Neutrophil (primary cell): ENCODE measurements at regions not wholly inside any gene's neighbourhood (a gene's known extent, or its start where the extent isn't known, plus 50 kb on each side); places are given as distances from the start of the nearest gene placed in this dataset.

Experiments used
- H3K27ac ChIP-seq: fragments of 200-600 bp; sonication (generic); 2 replicates; pipeline ENCODE4 v1.5.1; 2016; ENCODE audit warnings: mild to moderate bottlenecking, moderate library complexity
- H3K27me3 ChIP-seq: fragments of 200-600 bp; sonication (generic); 2 replicates; pipeline ENCODE4 v1.6.0; 2016; ENCODE audit warnings: mild to moderate bottlenecking
- H3K36me3 ChIP-seq: fragments of 200-600 bp; sonication (generic); 2 replicates; pipeline ENCODE4 v1.5.1; 2017
- H3K4me1 ChIP-seq, 2 experiments: fragments of 200-600 bp in 1 of 2; sonication (generic) in 1 of 2; 1 replicate in 1 of 2; 2 replicates in 1 of 2; pipeline versions ENCODE4 v1.5.1 to v1.6.1; 2013 to 2016; ENCODE audit warnings: low read depth in 1 of 2, low read length in 1 of 2, mild to moderate bottlenecking in 1 of 2, moderate library complexity in 1 of 2; ENCODE audit not compliant: control insufficient read depth in 1 of 2, insufficient read depth in 1 of 2
- H3K4me3 ChIP-seq, 2 experiments: fragments of 200-600 bp in 1 of 2; sonication (generic) in 1 of 2; 1 replicate in 1 of 2; 2 replicates in 1 of 2; pipeline ENCODE4 v1.5.1; 2013 to 2016; ENCODE audit warnings: low read depth in 1 of 2, low read length in 1 of 2, mild to moderate bottlenecking in 1 of 2, moderate library complexity in 1 of 2
- H3K9me3 ChIP-seq: fragments of 200-600 bp; sonication (generic); 2 replicates; pipeline ENCODE4 v1.5.1; 2016
- TF ChIP-seq, protein P1 (sequence below): fragments of 200-600 bp; sonication (generic); IDR thresholded peaks from 2 replicates; pipeline ENCODE4 v1.5.1; 2016; ENCODE audit warnings: antibody characterized with exemption

DNA sequence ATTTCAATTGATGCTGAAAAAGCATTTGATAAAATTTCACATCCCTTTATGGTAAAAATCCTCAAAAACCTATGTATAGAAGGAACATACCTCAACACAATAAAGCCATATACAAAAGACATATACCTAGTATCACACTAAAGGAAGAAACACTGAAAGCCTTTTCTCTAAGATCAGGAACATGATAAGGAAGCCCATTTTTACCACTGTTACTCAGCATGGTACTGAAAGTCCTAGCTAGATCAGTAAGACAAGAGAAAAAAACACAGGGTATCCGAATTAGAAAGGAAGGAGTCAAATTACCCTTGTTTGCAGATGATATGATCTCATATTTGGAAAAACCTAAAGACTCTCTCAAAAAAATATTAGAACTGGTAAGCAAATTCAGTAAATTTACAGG lies 350.2 kb upstream of the PDE4D start:
- H3K27me3 ChIP-seq = no peaks in the 10 kb centered on the region
- H3K4me3 ChIP-seq = no peak overlapping the region
- H3K4me1 ChIP-seq = peaks cover 25 to 41% of the 10 kb centered on the region in 2 experiments
- no peaks in the 10 kb centered on the region for H3K36me3 ChIP-seq
- no peaks in the 10 kb centered on the region for H3K9me3 ChIP-seq
- no peak overlapping the region for H3K27ac ChIP-seq
- TF ChIP-seq, protein P1, sequence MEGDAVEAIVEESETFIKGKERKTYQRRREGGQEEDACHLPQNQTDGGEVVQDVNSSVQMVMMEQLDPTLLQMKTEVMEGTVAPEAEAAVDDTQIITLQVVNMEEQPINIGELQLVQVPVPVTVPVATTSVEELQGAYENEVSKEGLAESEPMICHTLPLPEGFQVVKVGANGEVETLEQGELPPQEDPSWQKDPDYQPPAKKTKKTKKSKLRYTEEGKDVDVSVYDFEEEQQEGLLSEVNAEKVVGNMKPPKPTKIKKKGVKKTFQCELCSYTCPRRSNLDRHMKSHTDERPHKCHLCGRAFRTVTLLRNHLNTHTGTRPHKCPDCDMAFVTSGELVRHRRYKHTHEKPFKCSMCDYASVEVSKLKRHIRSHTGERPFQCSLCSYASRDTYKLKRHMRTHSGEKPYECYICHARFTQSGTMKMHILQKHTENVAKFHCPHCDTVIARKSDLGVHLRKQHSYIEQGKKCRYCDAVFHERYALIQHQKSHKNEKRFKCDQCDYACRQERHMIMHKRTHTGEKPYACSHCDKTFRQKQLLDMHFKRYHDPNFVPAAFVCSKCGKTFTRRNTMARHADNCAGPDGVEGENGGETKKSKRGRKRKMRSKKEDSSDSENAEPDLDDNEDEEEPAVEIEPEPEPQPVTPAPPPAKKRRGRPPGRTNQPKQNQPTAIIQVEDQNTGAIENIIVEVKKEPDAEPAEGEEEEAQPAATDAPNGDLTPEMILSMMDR = no peak

DNA sequence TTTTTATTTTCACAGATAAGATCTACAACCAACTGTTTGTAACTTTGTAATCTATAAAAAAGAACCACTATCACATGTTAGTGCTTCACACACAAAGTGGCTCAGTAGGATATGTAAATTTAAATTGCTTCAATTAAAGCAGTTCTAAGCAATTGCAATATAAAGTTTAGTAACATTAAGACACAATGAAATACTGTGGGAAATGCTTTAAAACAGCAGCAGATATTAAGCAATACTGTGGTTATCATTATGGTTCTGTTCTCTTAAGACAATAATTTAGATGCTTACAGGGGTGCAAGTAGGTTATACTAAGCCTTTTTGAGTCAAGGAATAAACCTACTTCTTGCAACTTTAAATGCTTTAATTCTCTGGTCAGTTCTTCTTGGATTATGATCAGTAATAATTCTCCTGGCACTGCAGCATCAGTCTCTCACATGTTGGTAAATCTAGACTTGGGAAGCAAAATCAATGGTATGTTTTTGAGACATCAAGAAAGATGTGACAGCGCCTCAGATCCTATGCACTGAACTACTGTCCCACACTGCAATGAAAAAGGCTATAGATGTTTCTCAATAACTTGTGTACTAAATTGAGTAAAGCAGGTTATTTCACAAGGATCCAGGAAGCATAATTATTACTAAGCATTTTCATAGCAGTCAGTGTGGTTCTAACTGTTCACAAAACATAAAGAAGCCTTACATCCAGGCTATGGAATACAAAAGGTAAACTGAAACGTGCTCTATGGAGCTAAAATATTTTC lies 338.7 kb upstream of the PDE4D start:
- no peaks in the 10 kb centered on the region for H3K9me3 ChIP-seq
- peaks cover 52 to 66% of the 10 kb centered on the region in 2 experiments for H3K4me1 ChIP-seq
- H3K27me3 ChIP-seq = no peaks in the 10 kb centered on the region
- peak overlapping the region; percentile 28 to 48 for H3K4me3 ChIP-seq
- H3K27ac ChIP-seq = peak overlapping the region; percentile 82
- H3K36me3 ChIP-seq = no peaks in the 10 kb centered on the region
- TF ChIP-seq, protein P1 = no peak

DNA sequence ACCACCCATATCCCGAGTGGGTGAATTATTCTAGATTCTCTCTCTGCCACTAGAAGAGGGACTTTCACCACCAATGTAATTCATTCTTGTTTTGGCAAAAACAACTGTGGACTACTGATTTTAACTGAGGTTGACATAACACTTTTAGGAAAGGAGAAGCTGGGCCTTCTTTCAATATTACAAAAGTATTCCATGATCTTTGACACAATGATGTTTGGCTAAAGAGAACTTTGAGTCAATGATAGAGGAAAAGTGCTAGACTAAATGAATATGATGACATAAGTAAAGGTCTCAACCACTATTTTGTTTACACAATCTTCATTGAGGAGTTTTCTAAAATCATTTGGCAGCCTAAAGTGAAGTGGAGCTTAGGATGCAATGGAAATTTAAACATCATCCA lies 336.9 kb upstream of the PDE4D start:
- TF ChIP-seq, protein P1 = no peak
- Histone ChIP-seq H3K9me3 (no peaks in the 10 kb centered on the region), H3K4me3 (peak overlapping the region in 1 of 2 experiments; percentile 1), H3K27me3 (no peaks in the 10 kb centered on the region), H3K36me3 (no peaks in the 10 kb centered on the region), H3K4me1 (peaks cover 52 to 66% of the 10 kb centered on the region in 2 experiments), H3K27ac (peak overlapping the region; percentile 82)

DNA sequence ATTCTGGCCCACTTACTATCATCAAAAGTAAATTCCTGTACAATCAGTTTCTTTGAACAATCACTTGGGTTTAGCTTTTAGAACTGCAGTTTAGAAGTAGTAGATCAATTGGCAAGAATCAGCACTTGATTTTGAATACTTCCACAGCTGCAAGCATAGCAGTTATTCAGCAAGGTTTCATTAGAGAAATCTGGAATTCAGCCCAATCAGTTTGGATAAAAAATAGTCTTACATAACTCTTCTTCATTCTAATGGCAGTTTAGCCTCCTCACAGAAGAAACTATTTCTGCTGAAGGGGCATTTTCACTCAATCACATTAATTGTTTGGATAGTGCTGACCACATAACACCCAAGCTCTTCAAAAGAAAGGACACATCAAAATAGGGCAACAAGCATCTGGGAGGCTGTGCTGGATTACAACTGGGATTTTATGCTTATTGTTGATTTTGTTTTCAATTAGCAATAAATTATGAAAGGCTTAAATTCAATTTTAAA lies 336.2 kb upstream of the PDE4D start:
- TF ChIP-seq, protein P1 = no peak
- Histone ChIP-seq H3K27ac (peak overlapping the region; percentile 82), H3K4me1 (peaks cover 52 to 62% of the 10 kb centered on the region in 2 experiments), H3K9me3 (no peaks in the 10 kb centered on the region), H3K36me3 (no peaks in the 10 kb centered on the region), H3K27me3 (no peaks in the 10 kb centered on the region), H3K4me3 (no peak overlapping the region)

DNA sequence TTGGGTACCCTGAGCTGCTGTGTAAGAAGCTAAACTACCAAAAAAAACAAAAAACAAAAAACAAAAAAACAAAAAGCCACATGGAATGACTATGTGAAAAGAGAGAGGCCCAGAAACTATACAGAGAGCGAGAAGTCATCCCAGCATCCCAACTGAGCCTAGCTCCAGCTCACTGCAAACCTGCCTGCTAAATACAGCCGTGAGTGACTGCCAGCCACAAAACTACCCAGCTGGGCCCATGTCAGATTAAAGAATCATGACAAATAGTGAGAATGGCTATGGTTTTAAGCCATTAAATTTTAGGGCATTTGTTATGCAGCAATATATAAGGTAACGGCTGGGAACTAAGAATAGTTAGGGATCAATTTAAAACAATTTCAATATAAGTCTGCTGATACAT lies 335.1 kb upstream of the PDE4D start:
- TF ChIP-seq, protein P1 = no peak
- H3K27ac ChIP-seq = no peak overlapping the region
- no peaks in the 10 kb centered on the region for H3K36me3 ChIP-seq
- no peaks in the 10 kb centered on the region for H3K9me3 ChIP-seq
- H3K4me3 ChIP-seq = no peak overlapping the region
- no peaks in the 10 kb centered on the region for H3K27me3 ChIP-seq
- H3K4me1 ChIP-seq = peaks cover 44 to 55% of the 10 kb centered on the region in 2 experiments
